IMR-90 (cell line): ENCODE measurements at regions not wholly inside any gene's neighbourhood (a gene's known extent, or its start where the extent isn't known, plus 50 kb on each side); places are given as distances from the start of the nearest gene placed in this dataset.

Experiments
- ATAC-seq: fragments of 200-7000 bp; cut with Tn5 transposase; 2 replicates; pipeline ENCODE4 v1.9.1; 2020; ENCODE audit warnings: low read depth, mild to moderate bottlenecking, moderate library complexity
- BruUV-seq: library from RNA; stranded (reverse); fragments of 400-500 nt; replicated peaks from 2 replicates; lab custom pipeline; 2021; lab: Mats Ljungman, UMichigan
- CTCF ChIA-PET: fragments of 300-600 bp; formaldehyde crosslinking; extraction: SDS; loops from one replicate; lab custom pipeline; 2021; ENCODE audit warnings: antibody characterized with exemption; lab: Yijun Ruan, JAX
- POLR2A ChIA-PET: fragments of 300-600 bp; sonication (Branson Sonifier 250); formaldehyde crosslinking; loops from one replicate; lab custom pipeline; 2022; ENCODE audit warnings: antibody characterized with exemption; ENCODE audit not compliant: unreplicated experiment; lab: Charles Lee
- DNase-seq: peaks from one replicate; pipeline ENCODE4 v3.0.0; 2013
- H2AFZ ChIP-seq: replicated peaks from 2 replicates; pipeline ENCODE3; 2013; ENCODE audit warnings: low read length, mild to moderate bottlenecking; ENCODE audit not compliant: poor library complexity
- H2AK5ac ChIP-seq: 2 replicates; pipeline ENCODE4 v1.6.1; 2013; ENCODE audit warnings: low read depth, low read length, inconsistent platforms
- H2AK9ac ChIP-seq: replicated peaks from 2 replicates; pipeline ENCODE3; 2013; ENCODE audit warnings: mild to moderate bottlenecking, low read depth, low read length, moderate library complexity; ENCODE audit not compliant: poor library complexity
- H2BK120ac ChIP-seq: 2 replicates; pipeline ENCODE4 v1.6.1; 2013; ENCODE audit warnings: low read depth, low read length, inconsistent platforms
- H2BK15ac ChIP-seq: 3 replicates; pipeline ENCODE4 v1.6.1; 2013; ENCODE audit warnings: low read depth, low read length, inconsistent platforms
- H2BK20ac ChIP-seq: 2 replicates; pipeline ENCODE4 v1.6.1; 2013; ENCODE audit warnings: low read depth, mild to moderate bottlenecking, inconsistent platforms, low read length, moderate library complexity
- H2BK5ac ChIP-seq: 2 replicates; pipeline ENCODE4 v1.6.1; 2013; ENCODE audit warnings: mild to moderate bottlenecking, low read depth, low read length, inconsistent platforms; ENCODE audit not compliant: poor library complexity, severe bottlenecking
- H3K14ac ChIP-seq: replicated peaks from 2 replicates; pipeline ENCODE4 v1.6.1; 2013; ENCODE audit warnings: low read depth, low read length, inconsistent platforms
- H3K18ac ChIP-seq: 2 replicates; pipeline ENCODE4 v1.6.1; 2013; ENCODE audit warnings: low read depth, low read length, control low read depth
- H3K23ac ChIP-seq: 2 replicates; pipeline ENCODE4 v1.6.1; 2013; ENCODE audit warnings: low read depth, low read length, inconsistent platforms
- H3K27ac ChIP-seq: 2 replicates; pipeline ENCODE4 v1.5.1; 2013; ENCODE audit warnings: mild to moderate bottlenecking, control low read depth, low read length; ENCODE audit not compliant: insufficient read depth
- H3K27me3 ChIP-seq: 2 replicates; pipeline ENCODE4 v1.6.1; 2013; ENCODE audit warnings: low read length; ENCODE audit not compliant: control insufficient read depth, insufficient read depth
- H3K36me3 ChIP-seq: 2 replicates; pipeline ENCODE4 v1.6.1; 2013; ENCODE audit warnings: low read length, mixed read lengths; ENCODE audit not compliant: control insufficient read depth, insufficient read depth
- H3K4ac ChIP-seq: 2 replicates; pipeline ENCODE4 v1.6.1; 2013; ENCODE audit warnings: low read depth, low read length, inconsistent platforms
- H3K4me1 ChIP-seq: 2 replicates; pipeline ENCODE4 v1.6.1; 2013; ENCODE audit warnings: low read length, mixed read lengths; ENCODE audit not compliant: control insufficient read depth, insufficient read depth
- H3K4me2 ChIP-seq: 2 replicates; pipeline ENCODE4 v1.6.1; 2013; ENCODE audit warnings: low read depth, mild to moderate bottlenecking, control low read depth, low read length, moderate library complexity
- H3K4me3 ChIP-seq: 2 replicates; pipeline ENCODE4 v1.5.1; 2013; ENCODE audit warnings: low read depth, mild to moderate bottlenecking, control low read depth, low read length, moderate library complexity; ENCODE audit not compliant: insufficient read depth
- H3K56ac ChIP-seq: 2 replicates; pipeline ENCODE4 v1.6.1; 2013; ENCODE audit warnings: low read length, inconsistent platforms; ENCODE audit not compliant: insufficient read depth; ENCODE audit errors: extremely low read depth
- H3K79me1 ChIP-seq, 2 experiments: 2 replicates each; pipeline ENCODE4 v1.6.1; 2013; ENCODE audit warnings: low read length in 2 of 2, inconsistent platforms in 1 of 2, low read depth in 1 of 2
- H3K9ac ChIP-seq: 2 replicates; pipeline ENCODE4 v1.6.1; 2013; ENCODE audit warnings: low read depth, low read length, control low read depth
- H3K9me1 ChIP-seq: 2 replicates; pipeline ENCODE4 v1.6.1; 2013; ENCODE audit warnings: low read length, inconsistent platforms; ENCODE audit not compliant: insufficient read depth
- H3K9me3 ChIP-seq: 2 replicates; pipeline ENCODE4 v1.6.1; 2013; ENCODE audit warnings: low read length; ENCODE audit not compliant: control insufficient read depth, insufficient read depth
- H4K20me1 ChIP-seq: 2 replicates; pipeline ENCODE4 v1.6.1; 2013; ENCODE audit warnings: low read length, inconsistent platforms; ENCODE audit not compliant: insufficient read depth
- H4K5ac ChIP-seq: 2 replicates; pipeline ENCODE4 v1.6.1; 2013; ENCODE audit warnings: mild to moderate bottlenecking, low read depth, low read length, control low read depth
- H4K8ac ChIP-seq, 2 experiments: 2 replicates each; pipeline ENCODE4 v1.6.1; 2013; ENCODE audit warnings: low read depth in 2 of 2, low read length in 2 of 2, control low read depth in 1 of 2, inconsistent platforms in 1 of 2
- H4K91ac ChIP-seq: 2 replicates; pipeline ENCODE4 v1.6.1; 2013; ENCODE audit warnings: low read depth, low read length, inconsistent platforms; ENCODE audit not compliant: insufficient read depth
- POLR2A ChIP-seq: IDR thresholded peaks from 2 replicates; pipeline ENCODE4 v1.6.1; 2012; ENCODE audit warnings: mild to moderate bottlenecking, low read depth, low read length
- SMC3 ChIP-seq: fragments of 150-350 bp; IDR thresholded peaks from 2 replicates; pipeline ENCODE4 v1.6.1; 2016; ENCODE audit warnings: low read depth, mild to moderate bottlenecking, antibody characterized with exemption, low read length, moderate library complexity
- WGBS, 2 experiments: methylation state at CpG; one replicate each; pipeline versions ENCODE4 v1.1.5 to v1.1.7; 2013; ENCODE audit warnings: missing lambda C conversion rate in 2 of 2; ENCODE audit not compliant: insufficient read length in 1 of 2; ENCODE audit errors: extremely low coverage in 2 of 2; 5-methylcytosine and 5-hydroxymethylcytosine counted together
- dilution Hi-C: fragments of 300-500 bp; cut with HindIII; formaldehyde crosslinking; loops from one replicate; pipeline ENCODE4 v1.14.3; 2018; ENCODE audit warnings: low sequenced_read_pairs; ENCODE audit not compliant: unreplicated experiment
- in situ Hi-C: fragments of 300-500 bp; cut with MboI; formaldehyde crosslinking; loops from 3 replicates; pipeline ENCODE4 v1.14.3; 2019; ENCODE audit warnings: low sequenced_read_pairs, inconsistent platforms, mixed read lengths
- intact Hi-C: fragments of 100-400 bp; cut with micrococcal nuclease; formaldehyde crosslinking; loops from 2 replicates; pipeline ENCODE4 v1.10.0; 2022

- no peak for ATAC-seq
- no CpG with 5 or more reads among the region's 1 CpG for WGBS, 2 experiments
- Histone ChIP-seq H3K4me1 (no peaks in the 10 kb centered on the region), H3K79me1 (no peaks in the 10 kb centered on the region), H2AK9ac (no peak overlapping the region), H4K20me1 (no peaks in the 10 kb centered on the region), H3K27me3 (no peaks in the 10 kb centered on the region), H4K5ac (no peak overlapping the region), H3K56ac (no peak overlapping the region), H2BK15ac (no peak overlapping the region), H3K4me2 (no peak overlapping the region), H2BK120ac (no peak overlapping the region), H3K9me1 (no peaks in the 10 kb centered on the region), H2AK5ac (no peak overlapping the region), H2AFZ (no peak overlapping the region), H3K36me3 (no peaks in the 10 kb centered on the region), H3K14ac (no peak overlapping the region), H2BK5ac (no peak overlapping the region), H3K4me3 (no peak overlapping the region), H2BK20ac (no peak overlapping the region), H4K8ac (no peak overlapping the region), H3K27ac (no peak overlapping the region), H3K9ac (no peak overlapping the region), H3K4ac (no peak overlapping the region), H4K91ac (no peak overlapping the region), H3K18ac (no peak overlapping the region), H3K23ac (no peak overlapping the region), H3K9me3 (peaks cover 3% of the 10 kb centered on the region)
- POLR2A ChIA-PET = no interaction called here
- in situ Hi-C loops (no loop called here), dilution Hi-C loops (no loop called here), intact Hi-C loops (no loop called here)
- TF ChIP-seq POLR2A (no peak), SMC3 (no peak)
- DNase-seq = no peak
- CTCF ChIA-PET = no interaction called here
- BruUV-seq = no TSS peak
Observed at GRCh38 chr16:52725461-52725860, 178.5 kb upstream of the TOX3 start.
